Esophagus squamous epithelium (tissue), 4 donors: ENCODE measurements at regions not wholly inside any gene's neighbourhood (a gene's known extent, or its start where the extent isn't known, plus 50 kb on each side); places are given as distances from the start of the nearest gene placed in this dataset.

ENCODE experiments used
- CTCF ChIP-seq, 6 experiments: fragments of 450-650 bp in 4 of 6; fragments of 200-600 bp in 2 of 6; sonication (generic) in 2 of 6; IDR thresholded peaks; one replicate each; pipeline ENCODE4 v1.5.1; 2016 to 2019; ENCODE audit warnings: antibody characterized with exemption in 6 of 6, mild to moderate bottlenecking in 4 of 6, moderate library complexity in 4 of 6
- POLR2A ChIP-seq, 4 donors: fragments of 450-650 bp; IDR thresholded peaks; one replicate each; pipeline ENCODE4 v1.6.1; 2017; ENCODE audit warnings: antibody characterized with exemption in 4 of 4, mild to moderate bottlenecking in 4 of 4, moderate library complexity in 3 of 4

DNA sequence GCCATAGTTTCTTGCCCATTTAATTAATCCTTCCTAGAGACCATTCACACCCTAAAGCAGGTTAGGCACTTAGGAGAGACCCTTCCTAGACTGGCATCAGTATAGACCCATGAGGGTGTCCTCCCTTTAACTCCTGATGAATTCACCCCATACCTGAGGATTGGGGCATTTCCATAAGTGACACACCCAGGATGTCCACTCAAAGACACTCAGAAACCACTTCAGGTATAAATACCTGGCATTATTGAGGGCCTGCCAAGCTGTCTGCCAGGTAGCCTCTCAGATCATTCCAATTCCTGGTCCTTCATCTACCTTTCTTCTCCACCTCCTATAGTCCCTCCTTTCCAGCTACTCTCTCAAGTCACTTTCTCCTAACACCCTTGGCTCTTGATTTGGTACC is 57.5 kb upstream of the SLC14A2 start:
- TF ChIP-seq CTCF (IDR thresholded peaks at IDR 0.05) = no peak
- TF ChIP-seq POLR2A (IDR thresholded peaks at IDR 0.05) = no peak
